GM18951 (cell line): ENCODE measurements at regions not wholly inside any gene's neighbourhood (a gene's known extent, or its start where the extent isn't known, plus 50 kb on each side); places are given as distances from the start of the nearest gene placed in this dataset.

Experiments used
- POLR2A ChIP-seq: IDR thresholded peaks from 4 replicates; pipeline ENCODE4 v1.6.1; 2011; ENCODE audit warnings: mild to moderate bottlenecking; ENCODE audit not compliant: insufficient read length, insufficient read depth; ENCODE audit errors: extremely low read depth
- in situ Hi-C: fragments of 300-500 bp; cut with MboI; formaldehyde crosslinking; loops from one replicate; pipeline ENCODE4 v1.12.0; 2022; ENCODE audit warnings: low sequenced_read_pairs, mixed read lengths, inconsistent platforms; ENCODE audit not compliant: unreplicated experiment

DNA sequence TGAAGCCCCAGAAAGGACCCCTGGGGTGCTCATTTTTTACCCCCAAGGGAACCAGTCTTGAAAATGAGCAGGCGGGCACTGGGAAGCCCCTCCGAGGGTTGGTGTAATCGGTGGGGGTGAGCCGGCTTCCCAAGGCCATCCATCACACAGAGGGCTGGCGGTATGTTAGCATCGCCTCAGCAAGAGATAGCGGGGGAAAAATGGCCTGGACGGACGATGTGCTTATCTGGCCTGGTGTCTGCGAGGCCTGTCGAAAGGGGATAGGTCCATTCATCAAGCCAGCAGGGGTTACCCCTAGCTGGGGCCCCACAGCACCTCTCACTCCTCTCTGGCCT, 188.9 kb downstream of the IRF8 start:
- no peak for TF ChIP-seq POLR2A
- in situ Hi-C loops: no loop called here

DNA sequence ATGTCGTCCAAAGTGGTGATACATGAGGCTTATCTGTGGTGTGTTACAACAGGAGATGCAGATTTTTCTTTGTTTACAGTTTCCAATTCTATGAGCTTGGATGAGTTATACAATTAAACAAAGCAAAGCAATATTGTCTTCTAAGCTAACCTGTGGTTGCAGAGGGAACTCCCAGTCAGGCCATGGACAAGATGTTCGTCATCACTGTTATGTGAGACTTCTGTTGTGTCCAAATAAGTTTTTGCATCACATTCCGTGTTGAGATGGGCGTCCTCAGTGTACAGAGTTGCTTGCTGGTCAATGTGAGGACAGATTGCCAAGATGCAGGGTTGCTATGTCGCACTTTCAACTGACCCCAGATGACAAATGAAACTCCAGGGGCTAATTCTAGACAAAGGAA, 189.3 kb downstream of the IRF8 start:
- in situ Hi-C loops: no loop called here
- TF ChIP-seq POLR2A: no peak

DNA sequence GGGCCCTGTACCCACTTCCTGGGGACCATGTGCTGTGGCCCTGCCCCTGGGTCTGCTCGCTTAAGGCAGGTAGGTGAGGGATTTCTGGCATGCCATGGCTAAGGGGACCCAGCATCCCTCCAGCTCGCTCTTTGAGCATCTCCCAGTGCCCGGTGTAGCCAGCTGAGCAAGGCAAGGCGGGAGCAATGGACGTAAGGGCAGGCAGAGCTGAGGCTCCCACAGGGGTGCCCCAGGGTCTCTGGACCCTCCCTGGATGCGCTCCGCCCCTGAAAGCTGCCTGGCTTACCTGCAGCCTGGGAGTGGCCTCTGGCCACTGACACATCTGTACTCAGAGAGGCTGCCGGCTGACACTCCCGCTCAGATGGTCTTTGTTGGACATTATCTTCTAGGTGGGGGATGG, 189.9 kb downstream of the IRF8 start:
- TF ChIP-seq POLR2A: no peak
- in situ Hi-C loops: no loop called here

DNA sequence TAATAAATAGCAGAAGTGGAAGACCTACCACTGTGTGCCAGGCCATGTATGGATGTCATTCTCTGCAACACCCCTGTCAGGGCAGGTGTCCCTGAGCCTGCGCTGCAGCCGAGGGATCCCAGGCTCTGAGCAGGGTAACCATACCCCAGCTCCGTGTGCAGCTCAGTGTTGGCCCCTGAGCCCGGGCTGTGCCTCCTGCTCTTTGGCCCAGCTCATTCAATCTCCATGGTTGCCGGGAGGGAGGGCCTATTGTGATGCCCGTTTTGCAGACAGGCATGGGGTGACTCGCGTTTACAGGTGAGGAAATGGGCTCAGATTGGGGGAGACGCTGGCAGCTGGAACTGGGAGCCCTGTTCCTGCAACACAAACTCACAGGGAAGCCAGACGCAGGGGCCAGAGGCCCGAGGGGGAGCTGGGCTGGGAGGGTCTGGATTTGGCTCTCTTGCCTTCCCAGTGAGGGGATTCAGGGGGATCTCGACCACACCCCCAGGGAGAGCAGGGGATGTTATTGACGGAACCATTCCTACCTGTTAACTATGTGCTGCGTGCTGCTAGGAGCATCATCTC, 190.5 kb downstream of the IRF8 start:
- TF ChIP-seq POLR2A: no peak
- in situ Hi-C loops: no loop called here

DNA sequence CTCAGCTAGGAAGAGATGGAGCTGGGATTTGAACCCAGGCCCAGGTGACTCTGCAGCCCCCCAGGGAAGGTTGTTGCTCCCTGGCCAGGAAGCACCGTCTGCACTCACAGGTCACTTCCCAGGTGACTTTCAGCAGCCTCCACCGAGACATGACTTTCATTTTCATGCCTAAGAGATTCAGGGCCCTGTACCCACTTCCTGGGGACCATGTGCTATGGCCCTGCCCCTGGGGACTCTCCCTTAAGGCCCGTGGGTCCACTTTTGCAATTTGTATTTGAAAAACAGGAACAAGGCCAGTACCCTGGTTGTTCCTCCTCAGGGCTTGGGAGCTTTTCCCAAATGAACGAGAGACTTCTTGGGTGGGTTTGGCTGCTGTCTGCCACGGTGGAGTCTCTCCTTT, 191.0 kb downstream of the IRF8 start:
- in situ Hi-C loops: no loop called here
- no peak for TF ChIP-seq POLR2A

DNA sequence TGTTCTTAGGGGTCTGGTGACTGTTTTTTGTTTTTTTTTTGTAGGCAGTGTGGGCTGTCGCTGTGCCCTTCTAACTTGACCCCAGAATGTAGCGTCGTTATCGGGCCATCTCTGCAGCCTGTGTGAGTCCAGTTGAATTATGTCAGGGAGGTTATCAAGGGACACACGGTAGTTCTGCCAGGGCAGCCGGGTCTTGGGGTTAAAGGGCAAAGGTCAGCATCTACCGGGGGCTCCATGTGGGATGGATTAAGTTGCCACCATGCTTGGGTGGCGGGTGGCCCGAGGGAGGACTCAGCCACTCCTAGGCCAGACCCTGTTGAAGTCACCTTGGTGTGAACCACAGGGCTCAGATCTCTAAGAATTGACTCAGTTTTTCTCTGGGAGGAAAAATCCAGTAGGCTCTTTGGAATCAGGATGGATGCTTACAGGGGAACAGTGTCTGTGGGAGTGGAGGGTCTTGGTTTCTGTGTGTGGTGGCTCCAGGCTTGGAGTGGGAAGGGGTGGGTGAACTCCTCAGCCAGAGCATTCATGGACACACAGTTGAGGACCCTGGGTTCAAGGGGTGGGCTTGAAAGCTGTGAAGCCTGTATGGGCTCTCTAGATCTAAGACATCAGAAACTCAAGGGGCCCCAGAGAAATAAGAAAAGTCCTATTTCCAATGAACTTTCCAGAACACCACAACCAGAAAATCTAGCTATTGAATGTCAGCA, 191.7 kb downstream of the IRF8 start:
- no peak for TF ChIP-seq POLR2A
- in situ Hi-C loops: no loop called here

DNA sequence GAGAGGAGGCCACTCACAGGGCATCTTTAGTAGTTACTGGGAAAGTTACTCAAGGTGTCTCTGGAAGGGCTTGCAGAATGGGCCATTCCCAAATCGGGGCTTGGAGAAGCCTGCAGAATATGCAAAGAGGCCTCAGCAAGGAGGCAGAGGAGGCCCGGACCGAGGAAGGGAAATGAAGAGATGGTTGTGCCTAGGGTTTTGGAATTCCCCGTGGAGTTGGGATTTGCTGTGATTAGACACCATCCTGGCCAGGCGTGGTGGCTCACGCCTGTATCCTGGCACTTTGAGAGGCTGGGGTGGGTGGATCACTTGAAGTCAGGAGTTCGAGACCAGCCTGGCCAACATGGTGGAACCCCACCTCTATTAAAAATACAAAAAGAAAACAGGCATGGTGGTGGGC, 193.0 kb downstream of the IRF8 start:
- no peak for TF ChIP-seq POLR2A
- in situ Hi-C loops: no loop called here

DNA sequence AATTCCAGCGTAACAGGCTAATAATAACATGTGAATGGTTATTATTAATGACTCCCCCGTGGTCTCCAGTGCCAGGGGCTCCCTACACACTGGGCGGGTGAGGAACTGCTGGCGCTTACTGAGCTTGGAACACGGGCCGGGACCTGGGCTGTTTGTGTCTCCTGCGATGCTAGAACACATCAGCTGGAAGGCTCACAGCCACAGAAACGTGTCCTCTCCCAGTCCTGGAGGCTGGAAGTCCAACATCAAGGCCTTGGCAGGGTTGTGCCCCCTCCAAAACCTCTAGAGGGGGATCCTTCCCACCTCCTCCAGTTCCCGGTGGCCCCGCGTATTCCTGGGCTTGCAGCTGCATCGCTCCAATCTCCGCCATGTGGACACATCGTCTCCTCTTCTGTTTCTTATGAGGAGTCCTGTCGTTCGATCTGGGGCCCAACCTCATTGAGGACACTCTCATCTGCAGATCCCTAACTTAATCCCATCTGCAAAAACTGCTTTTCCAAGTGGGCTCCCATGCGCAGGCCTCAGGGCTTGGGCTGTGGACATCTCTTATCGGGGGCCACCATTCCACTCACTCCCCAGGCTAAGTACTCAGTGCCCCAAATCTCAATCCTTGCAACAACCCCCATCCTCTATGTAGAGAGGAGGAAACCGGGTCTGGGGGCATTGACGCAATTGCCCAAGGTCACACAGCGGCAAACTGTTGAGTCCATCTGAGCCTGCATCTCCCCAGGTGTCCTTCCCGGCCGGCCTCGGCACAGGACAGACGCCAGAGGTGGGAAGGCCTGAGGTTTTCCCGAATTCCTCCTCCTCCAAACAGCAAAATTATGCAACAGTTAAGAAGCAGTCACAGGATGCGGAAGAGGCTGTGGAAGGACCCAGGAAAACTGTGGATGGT, 193.9 kb downstream of the IRF8 start:
- TF ChIP-seq POLR2A: no peak

DNA sequence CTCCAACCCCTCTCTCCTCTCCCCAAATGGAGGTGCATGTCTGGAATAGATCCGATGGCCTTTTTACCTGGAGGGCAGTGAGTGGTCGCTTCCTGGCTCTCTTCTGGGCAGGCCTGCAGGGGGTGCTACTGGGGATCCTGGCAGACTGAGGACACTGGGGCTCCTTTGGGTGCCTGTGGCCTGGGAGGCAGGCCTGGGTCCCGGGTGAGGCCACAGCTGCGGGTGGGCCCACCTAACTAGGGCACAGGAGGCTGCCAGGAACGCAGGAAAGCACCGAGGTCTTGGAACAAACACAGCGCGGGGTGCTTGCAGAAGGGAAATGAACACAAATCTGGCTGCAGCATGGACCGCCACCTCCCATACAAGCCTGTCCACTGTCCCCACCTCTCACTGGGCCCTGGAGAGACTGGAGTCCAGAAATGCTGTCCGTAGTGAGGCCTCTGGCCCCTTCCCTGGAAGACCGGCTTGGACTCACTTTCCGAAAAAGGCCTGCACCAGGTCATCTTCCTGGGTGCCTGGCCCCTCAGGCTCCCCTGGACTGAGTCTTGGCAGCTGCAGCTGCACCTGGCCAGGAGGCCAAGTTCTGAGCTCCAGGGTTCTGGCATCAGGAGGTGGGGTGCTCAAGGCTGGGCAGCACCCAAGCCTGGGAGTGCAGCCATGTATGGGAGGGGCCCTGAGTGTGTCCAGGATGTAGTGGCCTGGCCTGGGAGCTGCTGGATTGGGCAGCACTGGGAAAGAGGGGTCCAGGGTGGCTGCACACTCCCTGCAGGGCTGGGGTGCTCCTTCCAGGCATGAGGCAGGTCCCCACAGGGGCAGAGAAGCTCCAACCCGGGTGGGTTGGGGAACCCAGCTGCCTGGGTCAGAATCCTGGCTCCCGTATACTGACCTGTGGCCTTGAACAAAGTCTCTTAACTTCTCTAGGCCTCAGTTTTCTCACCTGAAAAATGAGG, 195.1 kb downstream of the IRF8 start:
- in situ Hi-C loops: no loop called here
- no peak for TF ChIP-seq POLR2A

More for the DNA sequence above, 193.9 kb downstream of the IRF8 start:
- in situ Hi-C loops: no loop called here

DNA sequence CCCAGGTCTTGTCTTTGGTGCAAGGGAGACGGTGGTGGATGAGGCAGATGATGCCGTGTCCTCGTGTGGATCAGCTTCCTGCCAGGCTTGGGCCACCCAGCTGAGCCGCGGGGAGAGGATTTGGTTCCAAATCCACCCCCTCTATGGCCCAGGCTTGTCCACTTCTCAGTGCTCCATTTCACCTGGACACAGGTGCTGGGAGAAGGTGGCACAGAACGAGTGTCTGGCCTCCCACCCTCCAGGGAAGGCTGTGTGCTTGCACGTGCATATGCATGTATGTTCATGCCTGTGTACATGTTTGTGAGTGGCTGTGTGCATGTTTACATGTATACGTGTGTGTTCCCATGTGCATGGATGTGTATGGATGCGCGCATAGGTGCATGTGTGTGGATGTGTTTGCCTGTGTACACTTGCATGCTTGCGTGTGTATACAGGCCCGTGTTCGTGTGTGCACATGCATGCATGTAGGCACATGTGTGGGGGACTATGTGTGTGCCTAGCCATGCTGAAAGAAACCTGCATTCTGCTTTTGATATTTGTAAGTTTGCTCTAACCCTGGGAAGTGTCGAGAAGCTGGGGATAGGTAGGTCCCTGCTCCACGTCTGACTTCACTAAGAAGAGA, 196.3 kb downstream of the IRF8 start:
- no peak for TF ChIP-seq POLR2A
- in situ Hi-C loops: no loop called here

DNA sequence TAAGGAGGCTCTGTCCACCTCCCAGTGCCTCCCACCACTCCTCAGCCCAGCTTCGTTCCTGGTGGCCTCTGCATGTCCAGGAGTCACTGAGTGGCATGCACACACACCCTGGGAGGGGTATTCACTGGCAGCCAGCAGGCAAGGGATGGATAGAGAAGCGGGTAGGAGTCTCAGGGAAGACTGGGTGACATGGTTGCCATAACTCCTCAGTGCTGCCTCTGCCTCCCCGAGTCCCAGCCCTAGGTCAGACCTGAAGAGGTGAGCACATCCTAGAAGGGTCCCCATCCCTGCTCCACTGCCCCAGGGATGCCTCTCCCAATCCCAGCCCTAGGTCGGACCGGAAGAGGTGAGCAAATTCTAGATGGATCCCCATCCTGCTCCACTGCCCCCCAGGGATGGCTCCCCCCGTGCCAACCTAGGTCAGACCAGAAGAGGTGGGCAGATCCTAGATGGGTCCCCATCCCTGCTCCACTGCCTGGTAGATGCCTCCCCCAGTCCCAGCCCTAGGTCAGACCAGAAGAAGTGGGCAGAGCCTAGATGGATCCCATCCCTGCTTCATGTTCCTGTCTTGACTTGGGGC, 197.0 kb downstream of the IRF8 start:
- in situ Hi-C loops: no loop called here
- TF ChIP-seq POLR2A: no peak

DNA sequence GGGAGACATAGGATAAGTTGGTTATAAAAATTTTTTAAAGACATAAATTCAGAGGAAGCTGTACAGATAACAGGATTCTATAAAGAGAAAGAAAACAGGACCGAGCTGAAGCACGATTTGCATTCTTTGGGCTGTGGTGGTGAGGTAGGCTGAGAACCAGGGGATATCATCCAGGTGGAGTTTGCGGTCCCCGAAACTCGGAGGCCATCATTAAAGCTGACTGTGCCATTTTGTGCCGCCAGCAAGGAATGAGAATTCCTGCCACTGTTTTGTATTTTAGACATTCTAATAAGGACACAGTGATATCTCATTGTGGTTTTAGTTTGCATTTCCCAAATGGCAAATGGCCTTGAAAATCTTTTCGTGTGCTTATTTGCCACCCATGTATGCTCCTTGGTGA, 197.9 kb downstream of the IRF8 start:
- in situ Hi-C loops: no loop called here
- TF ChIP-seq POLR2A: no peak
